ENCODE measurements at regions not wholly inside any gene's neighbourhood (a gene's known extent, or its start where the extent isn't known, plus 50 kb on each side); places are given as distances from the start of the nearest gene placed in this dataset.

GRCh38 chrX:38937926-38938325 is 136.7 kb downstream of the MID1IP1 start:
- no peaks in the 10 kb centered on the region for H3K4me1 ChIP-seq (ENCODE audit: insufficient read depth, low read length)
- H3K23ac ChIP-seq (ENCODE audit: insufficient read length, low read depth, low read length), result no peak overlapping the region
- no peak overlapping the region for H2BK15ac ChIP-seq (ENCODE audit: low read depth, low read length)
- H3K9me3 Mint-ChIP-seq, result peaks cover 39 to 43% of the 10 kb centered on the region in 2 experiments
- H2BK120ac ChIP-seq (ENCODE audit: low read depth, low read length, poor library complexity, severe bottlenecking), result no peak overlapping the region
- no peaks in the 10 kb centered on the region for H3K27me3 ChIP-seq (ENCODE audit: insufficient read depth, low read length)
- no peaks in the 10 kb centered on the region for H3K23me2 ChIP-seq (ENCODE audit: insufficient read length, low read depth, low read length, poor library complexity, severe bottlenecking)
- H3K27me3 Mint-ChIP-seq (ENCODE audit: low read depth), result no peaks in the 10 kb centered on the region; the same call in 1 of the 2 replicates
- H2BK12ac ChIP-seq (ENCODE audit: insufficient read length, low read depth, low read length), result no peak overlapping the region
- no peaks in the 10 kb centered on the region for H4K20me1 ChIP-seq (ENCODE audit: control insufficient read depth, insufficient read depth, insufficient read length)
- no peak for DNase-seq
- H3K79me1 ChIP-seq (ENCODE audit: insufficient read depth, low read depth, low read length, poor library complexity, severe bottlenecking), result no peaks in the 10 kb centered on the region
- H4K5ac ChIP-seq (ENCODE audit: insufficient read length, low read depth, low read length), result no peak overlapping the region
- H3K79me2 ChIP-seq (ENCODE audit: insufficient read depth, low read length), result no peaks in the 10 kb centered on the region
- no peak overlapping the region for H2AFZ ChIP-seq (ENCODE audit: low read length)
- no peak overlapping the region for H3K4me3 Mint-ChIP-seq
- no peak overlapping the region for H2AK5ac ChIP-seq (ENCODE audit: insufficient read length, low read length)
- no peak overlapping the region for H3K4me2 ChIP-seq (ENCODE audit: insufficient read depth, insufficient read length, low read length)
- no peak overlapping the region for H2BK20ac ChIP-seq (ENCODE audit: low read depth, low read length, poor library complexity, severe bottlenecking)
- no peak overlapping the region for H4K8ac ChIP-seq (replicated peaks; ENCODE audit: insufficient read length, low read depth, low read length)
- H3K4ac ChIP-seq (ENCODE audit: low read depth, low read length), result no peak overlapping the region
- no peak overlapping the region for H4K91ac ChIP-seq (ENCODE audit: insufficient read length, low read depth, low read length)
- no peak overlapping the region for H3K56ac ChIP-seq (ENCODE audit: insufficient read length, low read depth, low read length)
- no peak overlapping the region for H3K27ac Mint-ChIP-seq
- no peak overlapping the region for H3K9ac ChIP-seq (ENCODE audit: extremely low read depth, insufficient read length, low read length)
- no peak overlapping the region for H3K14ac ChIP-seq (ENCODE audit: insufficient read depth, low read length)
- H3T11ph ChIP-seq (ENCODE audit: low read length), result no peak overlapping the region
- no peaks in the 10 kb centered on the region for H3K4me1 Mint-ChIP-seq
- H3K36me3 Mint-ChIP-seq (ENCODE audit: insufficient read depth in 1 of 3, low read depth in 3 of 3), result peaks cover 4 to 5% (median 4%) of the 10 kb centered on the region in 3 experiments; a peak in 5 of 7 replicates
- peaks cover 5% of the 10 kb centered on the region for H3K9me3 ChIP-seq (ENCODE audit: control insufficient read depth, low read depth, low read length)
- H3K27ac ChIP-seq (ENCODE audit: insufficient read length, low read depth, low read length), result no peak overlapping the region
- no peak for TF ChIP-seq CTCF (conservative IDR thresholded peaks at IDR 0.05)
- no peak overlapping the region for H2BK5ac ChIP-seq (ENCODE audit: insufficient read length, low read length)
- no CpG with 5 or more reads among the region's 3 CpGs for WGBS (ENCODE audit: extremely low coverage, insufficient read length, low lambda C conversion rate)
- H3K18ac ChIP-seq (ENCODE audit: insufficient read length, low read depth, low read length), result no peak overlapping the region

All from H9 (cell line).